ENCODE measurements at regions not wholly inside any gene's neighbourhood (a gene's known extent, or its start where the extent isn't known, plus 50 kb on each side); places are given as distances from the start of the nearest gene placed in this dataset.

DNA sequence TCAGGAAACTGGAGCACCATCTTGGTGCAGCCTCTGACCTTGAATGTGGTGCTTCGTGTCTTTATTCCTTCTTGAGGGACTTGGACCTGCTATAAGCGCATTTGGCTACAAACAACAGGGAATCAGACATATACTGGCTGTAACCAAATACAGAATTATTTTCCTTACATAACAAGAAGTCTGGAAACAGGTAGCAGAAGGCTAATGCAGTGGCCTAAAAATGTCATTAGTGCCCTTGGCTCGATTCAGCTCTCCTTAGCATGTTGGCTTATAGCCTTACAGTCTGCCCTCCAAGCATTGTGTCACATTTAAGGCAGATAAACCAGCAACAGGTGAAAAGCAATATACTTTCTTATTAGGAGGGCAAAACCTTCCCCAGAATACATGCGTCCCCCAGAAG lies 655.4 kb downstream of the XIRP2 start:
- ATAC-seq (no peak), DNase-seq (no peak)
- Histone ChIP-seq H3K4me1 (ENCODE audit: low read depth) (no peaks in the 10 kb centered on the region), H3K9me3 (no peaks in the 10 kb centered on the region), H3K4me3 (no peak overlapping the region), H3K36me3 (ENCODE audit: low read depth) (no peaks in the 10 kb centered on the region)
- intact Hi-C loops (cut with DNase I, micrococcal nuclease) = no loop called here
- TF ChIP-seq, protein P1, sequence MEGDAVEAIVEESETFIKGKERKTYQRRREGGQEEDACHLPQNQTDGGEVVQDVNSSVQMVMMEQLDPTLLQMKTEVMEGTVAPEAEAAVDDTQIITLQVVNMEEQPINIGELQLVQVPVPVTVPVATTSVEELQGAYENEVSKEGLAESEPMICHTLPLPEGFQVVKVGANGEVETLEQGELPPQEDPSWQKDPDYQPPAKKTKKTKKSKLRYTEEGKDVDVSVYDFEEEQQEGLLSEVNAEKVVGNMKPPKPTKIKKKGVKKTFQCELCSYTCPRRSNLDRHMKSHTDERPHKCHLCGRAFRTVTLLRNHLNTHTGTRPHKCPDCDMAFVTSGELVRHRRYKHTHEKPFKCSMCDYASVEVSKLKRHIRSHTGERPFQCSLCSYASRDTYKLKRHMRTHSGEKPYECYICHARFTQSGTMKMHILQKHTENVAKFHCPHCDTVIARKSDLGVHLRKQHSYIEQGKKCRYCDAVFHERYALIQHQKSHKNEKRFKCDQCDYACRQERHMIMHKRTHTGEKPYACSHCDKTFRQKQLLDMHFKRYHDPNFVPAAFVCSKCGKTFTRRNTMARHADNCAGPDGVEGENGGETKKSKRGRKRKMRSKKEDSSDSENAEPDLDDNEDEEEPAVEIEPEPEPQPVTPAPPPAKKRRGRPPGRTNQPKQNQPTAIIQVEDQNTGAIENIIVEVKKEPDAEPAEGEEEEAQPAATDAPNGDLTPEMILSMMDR (IDR thresholded peaks at IDR 0.05) = no peak

DNA sequence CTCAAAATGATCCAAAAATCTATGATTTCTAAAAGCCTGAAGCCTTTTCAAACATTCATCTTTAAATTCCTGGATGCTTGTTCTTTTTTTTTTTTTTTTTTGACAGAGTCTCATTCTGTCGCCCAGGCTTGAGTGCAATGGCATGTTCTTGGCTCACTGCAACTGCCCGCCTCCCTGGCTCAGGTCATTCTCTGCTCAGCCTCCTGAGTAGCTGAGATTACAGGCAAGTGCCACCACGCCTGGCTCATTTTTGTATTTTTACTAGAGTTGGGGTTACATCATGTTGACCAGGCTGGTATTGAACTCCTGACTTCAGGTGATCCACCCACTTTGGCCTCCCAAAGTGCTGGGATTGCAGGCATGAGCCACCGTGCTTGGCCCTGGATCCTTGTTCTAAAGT lies 649.5 kb downstream of the XIRP2 start:
- Histone ChIP-seq H3K9me3 (no peaks in the 10 kb centered on the region), H3K4me3 (no peak overlapping the region), H3K4me1 (ENCODE audit: low read depth) (no peaks in the 10 kb centered on the region), H3K36me3 (ENCODE audit: low read depth) (no peaks in the 10 kb centered on the region)
- DNase-seq = no peak
- TF ChIP-seq, protein P1 (IDR thresholded peaks at IDR 0.05) = no peak
- ATAC-seq = no peak
- intact Hi-C loops (cut with DNase I, micrococcal nuclease) = no loop called here

DNA sequence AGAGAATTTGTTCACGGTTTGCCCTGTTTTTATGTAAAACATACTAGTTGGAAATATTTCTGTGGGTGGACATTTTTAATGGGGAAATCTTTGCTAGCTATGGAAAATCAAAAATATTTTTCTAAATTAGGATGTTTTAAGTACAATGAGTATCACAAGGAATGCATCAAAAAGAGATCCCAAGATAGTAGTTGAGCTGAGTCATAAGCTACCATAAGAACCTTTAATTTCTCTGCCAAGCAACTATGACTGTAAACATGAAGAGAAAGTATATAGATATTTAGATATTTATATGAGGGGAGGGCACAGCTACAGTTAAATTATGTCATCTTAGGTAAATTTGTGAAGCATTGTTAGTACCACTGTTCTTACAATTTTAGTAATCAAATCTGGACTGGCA lies 646.2 kb downstream of the XIRP2 start:
- Histone ChIP-seq H3K4me3 (no peak overlapping the region), H3K36me3 (ENCODE audit: low read depth) (no peaks in the 10 kb centered on the region), H3K9me3 (no peaks in the 10 kb centered on the region), H3K4me1 (ENCODE audit: low read depth) (no peaks in the 10 kb centered on the region)
- TF ChIP-seq, protein P1 (IDR thresholded peaks at IDR 0.05) = no peak
- ATAC-seq = no peak
- intact Hi-C loops (cut with DNase I, micrococcal nuclease) = no loop called here
- no peak for DNase-seq

DNA sequence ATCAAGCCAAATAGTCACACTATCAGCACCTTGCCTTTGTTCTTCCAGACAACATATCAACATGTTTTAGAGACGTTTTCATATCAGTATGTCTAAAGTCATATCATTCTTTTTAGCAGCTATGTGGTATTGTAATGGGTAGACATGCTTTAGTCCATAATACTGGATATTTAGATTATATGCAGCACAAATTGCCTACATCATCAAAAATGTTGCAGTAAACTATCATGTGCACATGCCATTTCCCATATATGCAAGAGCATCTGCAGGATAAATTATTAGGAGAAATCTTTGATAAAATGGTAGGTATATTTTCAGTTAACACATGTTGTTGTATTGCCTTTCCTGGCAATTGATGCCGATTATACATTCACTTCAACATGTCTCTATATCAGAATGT lies 636.5 kb downstream of the XIRP2 start:
- Histone ChIP-seq H3K9me3 (no peaks in the 10 kb centered on the region), H3K36me3 (ENCODE audit: low read depth) (no peaks in the 10 kb centered on the region), H3K4me3 (no peak overlapping the region), H3K4me1 (ENCODE audit: low read depth) (no peaks in the 10 kb centered on the region)
- no peak for ATAC-seq
- intact Hi-C loops (cut with DNase I, micrococcal nuclease) = no loop called here
- TF ChIP-seq, protein P1 (IDR thresholded peaks at IDR 0.05) = no peak
- no peak for DNase-seq

DNA sequence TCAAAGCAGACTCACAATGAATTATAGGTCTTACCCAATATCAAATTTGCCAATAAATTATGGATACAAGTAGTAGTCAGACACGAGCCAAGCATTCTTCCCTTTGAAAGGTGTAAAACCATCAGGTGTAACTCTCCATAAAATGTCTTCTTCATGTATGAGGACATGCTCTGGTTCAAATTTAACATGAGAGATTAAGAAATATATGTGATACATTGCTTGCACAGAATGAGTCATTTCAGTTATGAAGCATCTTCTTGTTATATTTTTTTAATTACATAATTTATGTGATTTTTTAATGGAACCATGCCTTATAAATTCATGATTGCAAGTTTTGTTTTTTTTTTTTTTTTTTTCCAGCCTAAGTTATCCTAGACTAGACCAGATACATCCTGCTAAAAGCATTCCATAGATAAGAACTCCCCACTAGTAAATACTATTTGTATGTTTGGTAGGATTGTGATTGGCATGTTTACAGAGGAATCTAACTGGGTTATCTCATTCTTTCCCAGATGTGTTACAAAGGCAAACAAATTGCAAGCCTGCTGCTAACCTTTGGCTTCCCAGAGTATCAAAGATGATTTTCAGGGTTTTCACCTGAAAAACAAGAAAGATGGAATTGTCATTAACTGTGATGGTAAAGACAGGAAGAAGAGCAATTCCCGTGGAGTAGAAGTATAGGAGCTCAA lies 621.9 kb downstream of the XIRP2 start:
- Histone ChIP-seq H3K36me3 (ENCODE audit: low read depth) (no peaks in the 10 kb centered on the region), H3K4me1 (ENCODE audit: low read depth) (no peaks in the 10 kb centered on the region), H3K9me3 (no peaks in the 10 kb centered on the region), H3K4me3 (no peak overlapping the region)
- no peak for ATAC-seq
- intact Hi-C loops (cut with DNase I, micrococcal nuclease) = no loop called here
- TF ChIP-seq, protein P1 (IDR thresholded peaks at IDR 0.05) = no peak
- DNase-seq = no peak

DNA sequence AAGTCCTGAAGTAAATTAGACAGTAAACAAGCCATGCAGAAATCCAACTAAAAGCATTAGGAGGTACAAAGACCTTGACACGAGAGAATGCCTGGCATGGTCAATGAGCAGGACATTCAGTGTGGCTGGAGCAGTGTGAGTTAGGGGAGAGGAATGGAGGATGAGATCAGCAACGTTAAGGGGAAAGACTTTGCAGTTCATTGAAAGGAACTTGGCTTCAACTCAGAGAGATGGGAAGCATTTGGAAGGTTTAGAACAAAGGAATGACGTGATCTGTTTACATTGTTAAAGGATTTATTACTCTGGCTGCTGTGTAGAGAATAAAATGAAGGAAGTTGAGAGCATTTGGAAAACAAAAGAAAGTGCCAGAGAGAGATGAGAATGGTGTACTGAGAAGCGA lies 621.3 kb downstream of the XIRP2 start:
- H3K4me3 ChIP-seq = no peak overlapping the region
- intact Hi-C loops (cut with DNase I, micrococcal nuclease) = no loop called here
- H3K9me3 ChIP-seq = no peaks in the 10 kb centered on the region
- DNase-seq (peak in 1 of 3 donors; percentile 4), ATAC-seq (peak; percentile 93)
- no peaks in the 10 kb centered on the region for H3K4me1 ChIP-seq (ENCODE audit: low read depth)
- no peaks in the 10 kb centered on the region for H3K36me3 ChIP-seq (ENCODE audit: low read depth)
- TF ChIP-seq, protein P1 (IDR thresholded peaks at IDR 0.05) = no peak

Measured in mucosa of descending colon (tissue), 3 donors.